Mesendoderm (in vitro differentiated cells): ENCODE measurements at regions not wholly inside any gene's neighbourhood (a gene's known extent, or its start where the extent isn't known, plus 50 kb on each side); places are given as distances from the start of the nearest gene placed in this dataset.
"Not testable (repeated sequence)": the region's sequence is repeated elsewhere in the genome, so short reads cannot be mapped to it uniquely, and the experiment has no call there.

Experiments
- DNase-seq: peaks from one replicate; pipeline ENCODE4 v3.0.0; 2013
- H2AK5ac ChIP-seq: 2 replicates; pipeline ENCODE4 v1.6.1; 2013; ENCODE audit warnings: low read length, inconsistent platforms
- H2BK120ac ChIP-seq: 2 replicates; pipeline ENCODE4 v1.6.1; 2013; ENCODE audit warnings: low read depth, mild to moderate bottlenecking, low read length, moderate library complexity, mixed read lengths
- H2BK15ac ChIP-seq: replicated peaks from 2 replicates; pipeline ENCODE4 v1.6.1; 2013; ENCODE audit warnings: low read depth, mild to moderate bottlenecking, moderate library complexity
- H2BK5ac ChIP-seq: 2 replicates; pipeline ENCODE4 v1.6.1; 2013; ENCODE audit warnings: low read length, inconsistent platforms
- H3K18ac ChIP-seq: 2 replicates; pipeline ENCODE4 v1.6.1; 2013; ENCODE audit warnings: mild to moderate bottlenecking, low read length, mixed read lengths
- H3K23ac ChIP-seq: one replicate; pipeline ENCODE4 v1.6.1; 2013; ENCODE audit warnings: low read length
- H3K27ac ChIP-seq: 2 replicates; pipeline ENCODE4 v1.5.1; 2013; ENCODE audit warnings: low read depth, mild to moderate bottlenecking, inconsistent platforms, low read length, moderate library complexity
- H3K27me3 ChIP-seq: 2 replicates; pipeline ENCODE4 v1.6.1; 2013; ENCODE audit warnings: low read length, control low read depth, mild to moderate bottlenecking, inconsistent platforms; ENCODE audit not compliant: insufficient read depth, poor library complexity
- H3K36me3 ChIP-seq: 2 replicates; pipeline ENCODE4 v1.6.1; 2013; ENCODE audit warnings: low read length, inconsistent platforms; ENCODE audit not compliant: control insufficient read depth, insufficient read depth
- H3K4ac ChIP-seq: one replicate; pipeline ENCODE4 v1.6.1; 2013; ENCODE audit warnings: low read depth, mild to moderate bottlenecking, low read length, moderate library complexity
- H3K4me1 ChIP-seq: 2 replicates; pipeline ENCODE4 v1.6.1; 2013; ENCODE audit warnings: low read depth, low read length, inconsistent platforms; ENCODE audit not compliant: control insufficient read depth
- H3K4me2 ChIP-seq: 2 replicates; pipeline ENCODE4 v1.6.1; 2013; ENCODE audit warnings: low read length
- H3K4me3 ChIP-seq: 2 replicates; pipeline ENCODE4 v1.5.1; 2013; ENCODE audit warnings: mild to moderate bottlenecking, low read length
- H3K56ac ChIP-seq: one replicate; pipeline ENCODE4 v1.6.1; 2013; ENCODE audit warnings: low read length
- H3K79me1 ChIP-seq: 2 replicates; pipeline ENCODE4 v1.6.1; 2013; ENCODE audit warnings: low read length, inconsistent platforms
- H3K79me2 ChIP-seq: 2 replicates; pipeline ENCODE4 v1.6.1; 2013; ENCODE audit warnings: mild to moderate bottlenecking, low read length; ENCODE audit not compliant: control insufficient read depth, insufficient read depth
- H3K9ac ChIP-seq: 2 replicates; pipeline ENCODE4 v1.6.1; 2013; ENCODE audit warnings: low read length, inconsistent platforms
- H4K5ac ChIP-seq: one replicate; pipeline ENCODE4 v1.6.1; 2013; ENCODE audit warnings: low read length
- H4K8ac ChIP-seq: one replicate; pipeline ENCODE4 v1.6.1; 2013; ENCODE audit warnings: low read depth, mild to moderate bottlenecking, control low read depth, low read length, moderate library complexity
- WGBS: extraction: QIAGEN DNeasy Blood & Tissue Kit; methylation state at CpG from one replicate; pipeline ENCODE4 v1.1.7; 2013; ENCODE audit warnings: low lambda C conversion rate, missing lambda C conversion rate; ENCODE audit not compliant: insufficient coverage; ENCODE audit errors: extremely low coverage; 5-methylcytosine and 5-hydroxymethylcytosine counted together

DNA sequence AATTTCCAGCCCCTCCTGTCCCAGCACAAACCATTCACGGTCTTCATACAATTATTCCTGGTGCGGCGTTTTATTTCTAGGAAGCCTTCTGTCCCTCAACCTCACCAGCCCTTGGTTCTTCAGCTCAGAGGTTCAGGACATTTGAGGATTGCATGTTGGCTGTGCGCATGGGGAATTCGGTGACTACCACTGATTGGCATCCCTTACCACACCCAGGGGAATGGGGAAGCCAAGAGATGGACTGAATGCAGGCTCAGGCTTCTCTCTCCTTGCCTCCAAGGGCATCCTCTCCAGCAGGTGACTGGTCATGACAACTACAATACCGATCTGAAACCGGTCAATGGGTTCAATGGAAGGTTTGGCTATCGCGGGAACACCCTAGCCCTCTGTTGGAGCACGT lies 153.8 kb downstream of the MTHFS start:
- Histone ChIP-seq H3K23ac (no peak overlapping the region), H3K4me3 (no peak overlapping the region), H2AK5ac (no peak overlapping the region), H4K5ac (no peak overlapping the region), H3K9ac (no peak overlapping the region), H2BK15ac (no peak overlapping the region), H2BK5ac (no peak overlapping the region), H3K27ac (no peak overlapping the region), H3K4ac (no peak overlapping the region), H3K4me1 (no peaks in the 10 kb centered on the region), H3K4me2 (no peak overlapping the region), H3K36me3 (no peaks in the 10 kb centered on the region), H3K18ac (no peak overlapping the region), H3K56ac (no peak overlapping the region), H4K8ac (no peak overlapping the region), H3K79me1 (no peaks in the 10 kb centered on the region), H3K79me2 (no peaks in the 10 kb centered on the region), H3K27me3 (no peaks in the 10 kb centered on the region), H2BK120ac (no peak overlapping the region)
- DNase-seq: peak; percentile 8
- whole genome bisulfite sequencing: no CpG with 5 or more reads among the region's 10 CpGs

DNA sequence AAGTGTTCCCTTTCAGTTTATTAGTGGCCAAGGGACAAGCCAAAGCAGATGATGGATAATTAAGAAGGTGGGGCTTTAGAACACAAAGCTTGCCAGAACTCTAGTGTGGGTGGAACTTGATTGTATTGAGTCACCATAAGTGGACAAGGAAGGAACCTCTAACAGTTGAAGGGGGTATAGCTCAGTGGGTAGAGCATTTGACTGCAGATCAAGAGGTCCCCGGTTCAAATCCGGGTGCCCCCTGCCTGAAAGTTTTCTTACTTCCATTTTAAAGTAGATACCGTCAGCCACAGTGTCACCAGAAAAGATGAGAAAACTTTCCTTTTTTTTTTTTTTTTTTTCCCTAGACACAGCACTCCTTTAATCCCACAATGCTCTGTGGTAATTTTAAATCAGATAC lies 152.3 kb downstream of the MTHFS start:
- H2BK5ac ChIP-seq, H2BK120ac ChIP-seq, H4K5ac ChIP-seq, H3K27me3 ChIP-seq, H3K4ac ChIP-seq, H3K4me3 ChIP-seq, H3K18ac ChIP-seq, H2AK5ac ChIP-seq, H3K4me1 ChIP-seq, H3K79me1 ChIP-seq, H4K8ac ChIP-seq, H3K4me2 ChIP-seq, H3K79me2 ChIP-seq, H3K27ac ChIP-seq, H3K9ac ChIP-seq, H3K56ac ChIP-seq, H3K23ac ChIP-seq, H2BK15ac ChIP-seq, H3K36me3 ChIP-seq: not testable (repeated sequence)
- WGBS: no CpG with 5 or more reads among the region's 3 CpGs
- DNase-seq: peak; percentile 13

DNA sequence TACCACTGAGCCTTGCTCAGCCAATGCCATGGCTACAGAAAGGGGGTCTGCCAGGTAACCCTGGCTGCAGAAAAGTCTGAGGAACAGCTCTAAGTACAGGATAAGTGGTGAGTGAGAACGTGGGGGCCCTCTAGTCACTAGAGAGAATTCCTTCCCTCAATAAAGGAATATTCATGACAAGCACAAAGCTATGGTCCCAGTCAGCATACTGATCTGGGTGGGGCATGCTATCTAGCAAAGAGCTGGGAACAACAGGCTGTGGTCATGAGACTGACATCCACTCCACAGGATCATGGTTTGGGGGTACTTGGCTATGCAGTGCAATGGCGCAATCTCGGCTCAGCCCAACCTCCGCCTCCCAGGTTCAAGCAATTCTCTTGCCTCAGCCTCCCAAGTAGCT lies 140.4 kb downstream of the MTHFS start:
- Histone ChIP-seq H3K79me1 (no peaks in the 10 kb centered on the region), H3K18ac (no peak overlapping the region), H3K4me1 (no peaks in the 10 kb centered on the region), H2AK5ac (no peak overlapping the region), H2BK120ac (no peak overlapping the region), H3K27me3 (no peaks in the 10 kb centered on the region), H4K5ac (no peak overlapping the region), H2BK15ac (no peak overlapping the region), H3K4me3 (no peak overlapping the region), H3K79me2 (no peaks in the 10 kb centered on the region), H4K8ac (no peak overlapping the region), H3K9ac (no peak overlapping the region), H3K36me3 (no peaks in the 10 kb centered on the region), H3K56ac (no peak overlapping the region), H3K27ac (no peak overlapping the region), H3K23ac (no peak overlapping the region), H3K4ac (no peak overlapping the region), H2BK5ac (no peak overlapping the region), H3K4me2 (no peak overlapping the region)
- no peak for DNase-seq
- no CpG with 5 or more reads among the region's 4 CpGs for WGBS

DNA sequence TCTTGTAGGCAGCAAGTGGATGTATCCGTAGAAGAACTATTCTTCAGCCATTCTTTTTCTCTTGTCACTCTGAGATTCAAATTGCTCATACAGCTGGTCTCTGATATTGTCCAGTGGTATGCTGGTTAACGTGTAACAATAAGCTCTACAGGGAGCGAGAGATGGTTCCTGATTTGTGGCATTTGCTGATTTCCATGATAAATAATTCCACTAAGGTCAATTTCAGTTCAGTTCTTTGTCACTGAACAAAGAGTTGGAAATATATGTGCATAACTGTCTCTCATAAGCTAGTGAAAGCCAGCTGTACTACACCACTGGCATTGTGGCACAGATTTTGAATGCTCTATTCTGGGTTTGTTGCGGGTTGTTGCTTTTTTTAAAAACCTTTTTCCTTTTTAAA lies 131.7 kb downstream of the MTHFS start:
- H3K79me2 ChIP-seq: no peaks in the 10 kb centered on the region
- no peak overlapping the region for H3K9ac ChIP-seq
- no peak overlapping the region for H2BK120ac ChIP-seq
- H4K5ac ChIP-seq: no peak overlapping the region
- H3K4me2 ChIP-seq: no peak overlapping the region
- H3K4ac ChIP-seq: no peak overlapping the region
- no peak overlapping the region for H3K18ac ChIP-seq
- H3K23ac ChIP-seq: no peak overlapping the region
- DNase-seq: no peak
- H3K56ac ChIP-seq: no peak overlapping the region
- H3K4me1 ChIP-seq: no peaks in the 10 kb centered on the region
- no peak overlapping the region for H4K8ac ChIP-seq
- H2AK5ac ChIP-seq: no peak overlapping the region
- no CpG with 5 or more reads among the region's 4 CpGs for WGBS
- H3K36me3 ChIP-seq: no peaks in the 10 kb centered on the region
- H3K27ac ChIP-seq: no peak overlapping the region
- H2BK5ac ChIP-seq: no peak overlapping the region
- H3K79me1 ChIP-seq: no peaks in the 10 kb centered on the region
- no peaks in the 10 kb centered on the region for H3K27me3 ChIP-seq
- H3K4me3 ChIP-seq: no peak overlapping the region
- no peak overlapping the region for H2BK15ac ChIP-seq

DNA sequence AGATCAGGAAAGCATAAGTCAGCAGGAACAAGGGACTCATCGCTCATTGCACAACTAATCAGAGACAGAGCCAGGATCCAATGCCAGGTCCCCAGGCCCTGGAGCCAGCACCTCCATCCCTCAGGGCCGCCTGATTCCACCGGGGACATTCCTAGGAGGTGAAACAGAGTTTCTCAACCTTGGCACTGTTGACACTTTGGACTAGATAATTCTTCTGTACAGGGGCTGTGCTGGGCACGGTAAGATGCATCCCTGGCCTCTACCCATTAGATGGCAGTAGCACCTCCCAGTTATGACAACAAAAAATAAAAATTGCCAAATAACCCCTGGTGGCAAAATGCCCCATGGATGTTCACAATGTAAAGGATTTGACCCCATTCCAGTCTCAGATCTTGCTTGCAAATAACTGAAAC lies 127.7 kb downstream of the MTHFS start:
- peak; percentile 8 for DNase-seq
- Histone ChIP-seq H3K4me3 (no peak overlapping the region), H3K4me1 (no peaks in the 10 kb centered on the region), H2AK5ac (no peak overlapping the region), H3K4ac (no peak overlapping the region), H4K8ac (no peak overlapping the region), H3K79me1 (no peaks in the 10 kb centered on the region), H3K18ac (no peak overlapping the region), H3K27me3 (no peaks in the 10 kb centered on the region), H3K56ac (no peak overlapping the region), H3K27ac (no peak overlapping the region), H3K9ac (no peak overlapping the region), H2BK5ac (no peak overlapping the region), H3K4me2 (no peak overlapping the region), H3K23ac (no peak overlapping the region), H4K5ac (no peak overlapping the region), H3K79me2 (no peaks in the 10 kb centered on the region), H2BK120ac (no peak overlapping the region), H3K36me3 (no peaks in the 10 kb centered on the region), H2BK15ac (no peak overlapping the region)
- no CpG with 5 or more reads among the region's 4 CpGs for WGBS

DNA sequence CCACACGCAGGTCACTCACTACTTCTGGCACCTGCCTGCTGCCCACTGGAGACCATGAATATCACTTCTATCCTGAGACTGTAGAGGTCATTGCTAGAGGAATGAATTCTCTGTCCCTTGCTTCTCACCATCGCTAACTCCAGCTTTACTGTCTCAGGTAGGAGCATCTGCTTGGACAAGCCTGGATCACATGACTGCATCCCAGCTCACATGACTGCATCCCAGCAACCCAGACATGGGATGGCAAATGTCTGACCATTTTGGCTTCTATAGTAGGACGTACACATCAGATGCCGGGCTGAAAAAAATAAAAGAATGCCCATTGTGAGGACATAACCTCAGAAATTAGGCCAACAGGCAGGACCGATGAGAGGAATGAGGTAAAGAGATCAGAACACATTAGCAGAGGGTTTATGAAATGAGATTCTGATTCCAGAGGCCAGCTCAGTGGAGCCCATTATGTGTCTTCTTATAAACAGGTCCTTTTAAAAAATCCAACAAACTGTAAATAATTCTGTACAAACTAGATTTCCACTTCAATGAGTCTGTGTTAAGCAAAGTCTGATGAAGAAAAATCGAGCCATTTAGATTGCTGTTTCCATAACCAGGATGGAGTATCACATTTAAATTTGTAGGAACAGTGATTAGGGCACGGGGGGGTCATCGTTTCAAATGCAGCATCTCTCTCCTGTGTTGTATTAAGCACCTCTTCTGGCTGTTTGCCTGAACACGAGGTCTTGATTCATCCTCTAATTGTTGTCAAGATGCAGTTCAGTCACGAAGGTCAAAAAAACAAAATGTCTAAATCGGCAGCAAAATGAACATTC lies 126.7 kb downstream of the MTHFS start:
- no peak overlapping the region for H2BK120ac ChIP-seq
- H3K56ac ChIP-seq: no peak overlapping the region
- no peaks in the 10 kb centered on the region for H3K36me3 ChIP-seq
- no peak overlapping the region for H2BK15ac ChIP-seq
- no peak overlapping the region for H3K4ac ChIP-seq
- H3K27me3 ChIP-seq: no peaks in the 10 kb centered on the region
- no peaks in the 10 kb centered on the region for H3K79me1 ChIP-seq
- H3K4me1 ChIP-seq: no peaks in the 10 kb centered on the region
- no peak overlapping the region for H3K4me2 ChIP-seq
- H4K8ac ChIP-seq: no peak overlapping the region
- H3K79me2 ChIP-seq: no peaks in the 10 kb centered on the region
- no peak overlapping the region for H3K9ac ChIP-seq
- H3K23ac ChIP-seq: no peak overlapping the region
- no peak overlapping the region for H4K5ac ChIP-seq
- no peak overlapping the region for H2AK5ac ChIP-seq
- no peak for DNase-seq
- no CpG with 5 or more reads among the region's 11 CpGs for WGBS
- no peak overlapping the region for H3K4me3 ChIP-seq
- no peak overlapping the region for H2BK5ac ChIP-seq
- H3K18ac ChIP-seq: no peak overlapping the region
- H3K27ac ChIP-seq: no peak overlapping the region
